Endothelial cell of umbilical vein (primary cell): ENCODE measurements at regions not wholly inside any gene's neighbourhood (a gene's known extent, or its start where the extent isn't known, plus 50 kb on each side); places are given as distances from the start of the nearest gene placed in this dataset.

ENCODE experiments used
- BruUV-seq: library from RNA; stranded (reverse); fragments of 400-500 nt; replicated peaks from 2 replicates; lab custom pipeline; 2021; lab: Mats Ljungman, UMichigan
- CTCF ChIA-PET: fragments of 300-600, 350-600 bp; sonication (Branson Sonifier 250); formaldehyde crosslinking; loops from one replicate; lab custom pipeline; 2021; ENCODE audit warnings: antibody characterized with exemption, inconsistent platforms; lab: Charles Lee
- POLR2A ChIA-PET: fragments of 300-600, 350-600 bp; sonication (Branson Sonifier 250); formaldehyde crosslinking; loops from one replicate; lab custom pipeline; 2021; ENCODE audit warnings: antibody characterized with exemption, inconsistent platforms; lab: Charles Lee
- DNase-seq: peaks from one replicate; pipeline ENCODE4 v3.0.0-alpha.2; 2011; ENCODE audit warnings: low read depth, low spot score
- FAIRE-seq: peaks from 2 replicates; lab custom pipeline; 2011; peaks lifted over from hg19 to GRCh38; lab: Jason Lieb, UNC
- H2AFZ ChIP-seq: 2 replicates; pipeline ENCODE4 v1.6.0; 2012; ENCODE audit warnings: low read depth, low read length, control low read depth, inconsistent platforms
- H3K27ac ChIP-seq: 2 replicates; pipeline ENCODE4 v1.5.1; 2011; ENCODE audit warnings: low read depth, mild to moderate bottlenecking, control low read depth, low read length, moderate library complexity; ENCODE audit not compliant: insufficient read depth
- H3K27me3 ChIP-seq, 2 experiments: 2 replicates each; pipeline versions ENCODE4 v1.6.0 to v1.6.1; 2011; ENCODE audit warnings: low read length in 2 of 2, mixed read lengths in 1 of 2; ENCODE audit not compliant: control insufficient read depth in 2 of 2, insufficient read depth in 2 of 2
- H3K36me3 ChIP-seq, 2 experiments: 2 replicates in 1 of 2; 3 replicates in 1 of 2; pipeline ENCODE4 v1.5.1; 2011; ENCODE audit warnings: low read length in 2 of 2, mild to moderate bottlenecking in 1 of 2, moderate library complexity in 1 of 2; ENCODE audit not compliant: control insufficient read depth in 2 of 2, insufficient read depth in 2 of 2; ENCODE audit errors: extremely low read depth in 1 of 2
- H3K4me1 ChIP-seq: 3 replicates; pipeline ENCODE4 v1.5.1; 2011; ENCODE audit warnings: mild to moderate bottlenecking, low read length; ENCODE audit not compliant: control insufficient read depth, insufficient read depth; ENCODE audit errors: extremely low read depth
- H3K4me2 ChIP-seq: 2 replicates; pipeline ENCODE4 v1.6.1; 2011; ENCODE audit warnings: low read length, control low read depth, mixed read lengths; ENCODE audit not compliant: insufficient read depth
- H3K4me3 ChIP-seq, 3 experiments: fragments of 200-600 bp in 1 of 3; sonication (generic), shearing (Covaris generic) in 1 of 3; replicated peaks in 1 of 3; 2 replicates each; pipeline ENCODE4 v1.5.1; 2011 to 2016; ENCODE audit warnings: control low read depth in 3 of 3, low read length in 3 of 3, mild to moderate bottlenecking in 2 of 3, inconsistent platforms in 1 of 3, low read depth in 1 of 3, moderate library complexity in 1 of 3; ENCODE audit not compliant: insufficient read depth in 1 of 3
- H3K79me2 ChIP-seq: 2 replicates; pipeline ENCODE4 v1.6.0; 2012; ENCODE audit warnings: low read length, inconsistent platforms; ENCODE audit not compliant: control insufficient read depth, insufficient read depth
- H3K9ac ChIP-seq: replicated peaks from 2 replicates; pipeline ENCODE3; 2011; ENCODE audit warnings: low read length, control low read depth; ENCODE audit not compliant: insufficient read depth; ENCODE audit errors: extremely low read depth
- H3K9me1 ChIP-seq: replicated peaks from 3 replicates; pipeline ENCODE4 v1.6.0; 2011; ENCODE audit warnings: mild to moderate bottlenecking, low read length; ENCODE audit not compliant: control insufficient read depth, insufficient read depth; ENCODE audit errors: extremely low read depth
- H3K9me3 ChIP-seq: replicated peaks from 2 replicates; pipeline ENCODE4 v1.5.1; 2012; ENCODE audit warnings: low read length, inconsistent platforms; ENCODE audit not compliant: control insufficient read depth, insufficient read depth
- H4K20me1 ChIP-seq: replicated peaks from 2 replicates; pipeline ENCODE3; 2011; ENCODE audit warnings: mild to moderate bottlenecking, low read length; ENCODE audit not compliant: control insufficient read depth, insufficient read depth; ENCODE audit errors: extremely low read depth
- EZH2 ChIP-seq: IDR thresholded peaks from 2 replicates; pipeline ENCODE4 v1.6.1; 2012; ENCODE audit warnings: borderline replicate concordance, low read depth, mild to moderate bottlenecking, moderate library complexity, low read length, inconsistent platforms; ENCODE audit not compliant: severe bottlenecking
- FOS ChIP-seq: IDR thresholded peaks from 2 replicates; pipeline ENCODE4 v1.6.1; 2011; ENCODE audit warnings: mild to moderate bottlenecking, low read length, moderate library complexity, borderline replicate concordance; ENCODE audit not compliant: insufficient read depth
- GATA2 ChIP-seq: IDR thresholded peaks from 2 replicates; pipeline ENCODE4 v1.7.0; 2011; ENCODE audit warnings: low read depth, mild to moderate bottlenecking, moderate library complexity, mixed read lengths, low read length; ENCODE audit not compliant: insufficient read length, insufficient read depth
- JUN ChIP-seq: IDR thresholded peaks from 2 replicates; pipeline ENCODE4 v1.6.1; 2011; ENCODE audit warnings: borderline replicate concordance, low read depth; ENCODE audit not compliant: insufficient read length, insufficient read depth
- MAX ChIP-seq: IDR thresholded peaks from 2 replicates; pipeline ENCODE4 v1.6.1; 2011; ENCODE audit not compliant: insufficient read depth, insufficient read length
- MYC ChIP-seq: IDR thresholded peaks from one replicate; pipeline ENCODE4 v1.6.1; 2011; ENCODE audit warnings: mild to moderate bottlenecking, low read depth, low read length
- POLR2A ChIP-seq: IDR thresholded peaks from 2 replicates; pipeline ENCODE4 v1.6.1; 2012; ENCODE audit warnings: low read depth, mild to moderate bottlenecking, control low read depth, low read length
- POLR2AphosphoS5 ChIP-seq: IDR thresholded peaks from 2 replicates; pipeline ENCODE4 v1.6.1; 2012; ENCODE audit warnings: low read depth, mild to moderate bottlenecking, control low read depth, low read length, moderate library complexity; ENCODE audit not compliant: insufficient read depth
- dilution Hi-C: fragments of 300-500 bp; cut with MboI; formaldehyde crosslinking; loops from one replicate; pipeline ENCODE4 v1.15.0; 2019; ENCODE audit warnings: low sequenced_read_pairs; ENCODE audit not compliant: extremely low pct_ligation_motif_present
- intact Hi-C: fragments of 100-400 bp; cut with micrococcal nuclease; formaldehyde crosslinking; loops from one replicate; pipeline ENCODE4 v1.10.0; 2022
- TF ChIP-seq, protein P1 (sequence below), 2 donors: IDR thresholded peaks; 1 replicate in 1 of 2; 2 replicates in 1 of 2; pipeline ENCODE4 v1.5.1; 2011; ENCODE audit warnings: low read length in 2 of 2, mild to moderate bottlenecking in 2 of 2, moderate library complexity in 2 of 2, control low read depth in 1 of 2, inconsistent platforms in 1 of 2, low read depth in 1 of 2; ENCODE audit not compliant: insufficient read depth in 1 of 2; ENCODE audit errors: extremely low read depth in 1 of 2

- Histone ChIP-seq H3K9me1 (no peaks in the 10 kb centered on the region), H3K79me2 (no peaks in the 10 kb centered on the region), H3K27ac (no peak overlapping the region), H3K4me2 (no peak overlapping the region), H3K4me1 (no peaks in the 10 kb centered on the region), H3K9ac (no peak overlapping the region), H3K36me3 (no peaks in the 10 kb centered on the region), H3K4me3 (no peak overlapping the region), H4K20me1 (no peaks in the 10 kb centered on the region), H3K9me3 (no peaks in the 10 kb centered on the region), H3K27me3 (no peaks in the 10 kb centered on the region), H2AFZ (no peak overlapping the region)
- no peak for FAIRE-seq
- DNase-seq = no peak
- intact Hi-C loops (no loop called here), dilution Hi-C loops (no loop called here)
- TF ChIP-seq POLR2AphosphoS5 = no peak
- no peak for TF ChIP-seq MYC
- no TSS peak for BruUV-seq
- ChIA-PET POLR2A (interaction anchor here (1.0 kb wide), 1 partner anchor 70 kb away, joined by 3 read pairs; no protein-coding TSS in a partner anchor), CTCF (no interaction called here)
These were observed 951.9 kb upstream of the LRRN3 start for GRCh38 chr7:110139056-110139455.

DNA sequence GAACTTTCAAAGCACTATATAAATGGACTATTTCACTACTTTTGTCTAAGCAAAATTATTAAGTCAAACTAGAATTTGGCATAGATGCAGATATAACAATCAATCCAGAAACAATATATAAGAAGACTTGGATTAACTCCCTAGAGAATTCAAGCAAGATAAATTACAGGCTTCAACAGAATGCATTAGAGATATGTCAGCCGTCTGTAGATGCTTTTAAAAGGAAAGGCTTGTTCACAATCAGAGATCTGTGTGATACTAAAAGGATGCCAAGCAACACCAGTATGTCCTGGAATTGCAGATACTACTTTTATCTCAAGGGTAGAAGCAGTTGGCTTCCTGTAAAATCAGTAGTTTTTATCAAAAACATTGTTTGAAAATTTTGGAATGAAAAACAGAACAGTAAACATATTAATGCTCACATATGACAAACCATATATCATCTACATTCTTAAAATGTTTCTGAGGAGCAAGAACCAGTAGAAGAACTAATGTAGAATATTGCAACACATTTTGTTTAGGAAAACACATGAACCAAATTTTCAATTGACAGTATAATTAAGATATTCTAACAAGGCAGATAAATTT is 947.9 kb upstream of the LRRN3 start:
- POLR2A ChIA-PET = no interaction called here
- BruUV-seq = no TSS peak
- dilution Hi-C loops = no loop called here
- no peak for DNase-seq
- Histone ChIP-seq H3K36me3 (no peaks in the 10 kb centered on the region), H4K20me1 (no peaks in the 10 kb centered on the region), H3K79me2 (no peaks in the 10 kb centered on the region), H3K4me1 (no peaks in the 10 kb centered on the region), H3K27ac (no peak overlapping the region), H3K4me2 (no peak overlapping the region), H2AFZ (no peak overlapping the region), H3K4me3 (no peak overlapping the region), H3K9me3 (no peaks in the 10 kb centered on the region), H3K27me3 (no peaks in the 10 kb centered on the region), H3K9ac (no peak overlapping the region), H3K9me1 (no peaks in the 10 kb centered on the region)
- FAIRE-seq = no peak
- intact Hi-C loops = no loop called here
- TF ChIP-seq POLR2AphosphoS5 (no peak), FOS (no peak), GATA2 (no peak), JUN (no peak), POLR2A (no peak), EZH2 (no peak), MAX (no peak), MYC (no peak)
- TF ChIP-seq, protein P1, sequence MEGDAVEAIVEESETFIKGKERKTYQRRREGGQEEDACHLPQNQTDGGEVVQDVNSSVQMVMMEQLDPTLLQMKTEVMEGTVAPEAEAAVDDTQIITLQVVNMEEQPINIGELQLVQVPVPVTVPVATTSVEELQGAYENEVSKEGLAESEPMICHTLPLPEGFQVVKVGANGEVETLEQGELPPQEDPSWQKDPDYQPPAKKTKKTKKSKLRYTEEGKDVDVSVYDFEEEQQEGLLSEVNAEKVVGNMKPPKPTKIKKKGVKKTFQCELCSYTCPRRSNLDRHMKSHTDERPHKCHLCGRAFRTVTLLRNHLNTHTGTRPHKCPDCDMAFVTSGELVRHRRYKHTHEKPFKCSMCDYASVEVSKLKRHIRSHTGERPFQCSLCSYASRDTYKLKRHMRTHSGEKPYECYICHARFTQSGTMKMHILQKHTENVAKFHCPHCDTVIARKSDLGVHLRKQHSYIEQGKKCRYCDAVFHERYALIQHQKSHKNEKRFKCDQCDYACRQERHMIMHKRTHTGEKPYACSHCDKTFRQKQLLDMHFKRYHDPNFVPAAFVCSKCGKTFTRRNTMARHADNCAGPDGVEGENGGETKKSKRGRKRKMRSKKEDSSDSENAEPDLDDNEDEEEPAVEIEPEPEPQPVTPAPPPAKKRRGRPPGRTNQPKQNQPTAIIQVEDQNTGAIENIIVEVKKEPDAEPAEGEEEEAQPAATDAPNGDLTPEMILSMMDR (IDR thresholded peaks at IDR 0.05; ENCODE audit: extremely low read depth in 1 of 2, insufficient read depth in 1 of 2, low read depth in 1 of 2, low read length in 2 of 2) = no peak
- CTCF ChIA-PET = no interaction called here
